HEK293 (cell line): ENCODE measurements at regions not wholly inside any gene's neighbourhood (a gene's known extent, or its start where the extent isn't known, plus 50 kb on each side); places are given as distances from the start of the nearest gene placed in this dataset.
A peak's percentile ranks its signal among the peaks of the same experiment; 100 is the strongest.

Experiments
- CTCF ChIA-PET: fragments of 350-600 bp; formaldehyde crosslinking; extraction: SDS; loops from one replicate; lab custom pipeline; 2021; ENCODE audit warnings: antibody characterized with exemption; lab: Yijun Ruan, JAX
- POLR2A ChIA-PET: fragments of 300-600 bp; formaldehyde crosslinking; extraction: SDS; loops from one replicate; lab custom pipeline; 2020; ENCODE audit warnings: antibody characterized with exemption, inconsistent platforms; lab: Yijun Ruan, JAX
- H3K27ac ChIP-seq: fragments of 200-500 bp; sonication (Bioruptor generic); 2 replicates; pipeline ENCODE4 v1.5.1; 2014; ENCODE audit warnings: low read depth, low read length, control low read depth, inconsistent platforms; ENCODE audit errors: extremely low read depth
- H3K36me3 ChIP-seq, 2 experiments: fragments of 200-500 bp in 1 of 2; sonication (Bioruptor generic) in 1 of 2; 1 replicate in 1 of 2; 2 replicates in 1 of 2; pipeline ENCODE4 v1.5.1; 2014 to 2017; ENCODE audit warnings: inconsistent platforms in 2 of 2, low read length in 2 of 2; ENCODE audit not compliant: control insufficient read depth in 2 of 2, insufficient read depth in 1 of 2
- H3K4me1 ChIP-seq: fragments of 200-500 bp; sonication (Bioruptor generic); 2 replicates; pipeline ENCODE4 v1.5.1; 2014; ENCODE audit warnings: mild to moderate bottlenecking, low read length, inconsistent platforms; ENCODE audit not compliant: control insufficient read depth, insufficient read depth
- H3K4me3 ChIP-seq: 2 replicates; pipeline ENCODE4 v1.5.1; 2011; ENCODE audit warnings: low read depth, mild to moderate bottlenecking, control low read depth, low read length, moderate library complexity
- H3K9me3 ChIP-seq: fragments of 200-500 bp; sonication (Bioruptor generic); 2 replicates; pipeline ENCODE4 v1.5.1; 2014; ENCODE audit warnings: low read depth, low read length, inconsistent platforms; ENCODE audit not compliant: control insufficient read depth, insufficient read depth
- GLIS1 ChIP-seq: fragments of 450-650 bp; formaldehyde crosslinking; IDR thresholded peaks from 2 replicates; pipeline ENCODE4 v1.5.1; 2016; ENCODE audit warnings: missing biosample characterization, missing genetic modification characterization
- HOXA7 ChIP-seq: sonication (generic); formaldehyde crosslinking; IDR thresholded peaks from 2 replicates; pipeline ENCODE4 v1.8.1; 2022; ENCODE audit warnings: missing genetic modification reagents, borderline replicate concordance
- TRIM28 ChIP-seq: IDR thresholded peaks from 2 replicates; pipeline ENCODE4 v1.6.1; 2011; ENCODE audit warnings: low read length, control low read depth, borderline replicate concordance
- ZBTB8A ChIP-seq: fragments of 450-650 bp; formaldehyde crosslinking; IDR thresholded peaks from 2 replicates; pipeline ENCODE4 v1.5.1; 2016; ENCODE audit warnings: missing biosample characterization, missing genetic modification characterization
- ZFP41 ChIP-seq: fragments of 450-650 bp; formaldehyde crosslinking; IDR thresholded peaks from 2 replicates; pipeline ENCODE4 v1.5.1; 2016; ENCODE audit warnings: missing biosample characterization, missing genetic modification characterization, borderline replicate concordance
- ZIC2 ChIP-seq: fragments of 450-650 bp; formaldehyde crosslinking; IDR thresholded peaks from 2 replicates; pipeline ENCODE4 v1.5.1; 2016; ENCODE audit warnings: missing biosample characterization, missing genetic modification characterization
- ZNF423 ChIP-seq: fragments of 450-650 bp; formaldehyde crosslinking; IDR thresholded peaks from 2 replicates; pipeline ENCODE4 v1.5.1; 2016; ENCODE audit warnings: missing biosample characterization, missing genetic modification characterization
- ZNF426 ChIP-seq: fragments of 450-650 bp; formaldehyde crosslinking; IDR thresholded peaks from 2 replicates; pipeline ENCODE4 v1.5.1; 2017; ENCODE audit warnings: missing biosample characterization, missing genetic modification characterization, mild to moderate bottlenecking, inconsistent platforms, moderate library complexity
- ZNF433 ChIP-seq: fragments of 450-650 bp; formaldehyde crosslinking; IDR thresholded peaks from 2 replicates; pipeline ENCODE4 v1.5.1; 2016; ENCODE audit warnings: missing biosample characterization, missing genetic modification characterization, low read depth
- ZNF596 ChIP-seq: fragments of 450-650 bp; IDR thresholded peaks from 2 replicates; pipeline ENCODE4 v1.5.0; 2018; ENCODE audit warnings: missing biosample characterization, mild to moderate bottlenecking, missing genetic modification characterization, moderate library complexity
- ZNF670 ChIP-seq: fragments of 450-650 bp; formaldehyde crosslinking; IDR thresholded peaks from 2 replicates; pipeline ENCODE4 v1.5.1; 2016; ENCODE audit warnings: missing biosample characterization, missing genetic modification characterization, low read depth
- ZSCAN23 ChIP-seq: fragments of 450-650 bp; formaldehyde crosslinking; IDR thresholded peaks from 2 replicates; pipeline ENCODE4 v1.5.1; 2016; ENCODE audit warnings: missing biosample characterization, missing genetic modification characterization
- ZSCAN30 ChIP-seq: fragments of 450-650 bp; IDR thresholded peaks from 2 replicates; pipeline ENCODE4 v1.5.1; 2018; ENCODE audit warnings: missing biosample characterization, mild to moderate bottlenecking, missing genetic modification characterization, moderate library complexity
- TF ChIP-seq, protein P1 (sequence below): fragments of 450-650 bp; formaldehyde crosslinking; conservative IDR thresholded peaks from 2 replicates; pipeline ENCODE4 v1.5.1; 2016; ENCODE audit warnings: low read depth, missing biosample characterization, missing genetic modification characterization
- TF ChIP-seq, protein P2 (sequence below): IDR thresholded peaks from 2 replicates; pipeline ENCODE4 v1.6.1; 2011; ENCODE audit warnings: mild to moderate bottlenecking, low read depth, low read length, borderline replicate concordance
- TF ChIP-seq, protein P3 (sequence below): fragments of 450-650 bp; formaldehyde crosslinking; IDR thresholded peaks from 2 replicates; pipeline ENCODE4 v1.5.1; 2016; ENCODE audit warnings: missing biosample characterization, missing genetic modification characterization
- TF ChIP-seq, protein P4 (sequence below): fragments of 450-650 bp; formaldehyde crosslinking; IDR thresholded peaks from 2 replicates; pipeline ENCODE4 v1.5.1; 2016; ENCODE audit warnings: missing biosample characterization, missing genetic modification characterization
- TF ChIP-seq, protein P5 (sequence below): fragments of 450-650 bp; formaldehyde crosslinking; IDR thresholded peaks from 2 replicates; pipeline ENCODE4 v1.5.1; 2016; ENCODE audit warnings: missing biosample characterization, missing genetic modification characterization
- TF ChIP-seq, protein P6 (sequence below): fragments of 450-650 bp; IDR thresholded peaks from 2 replicates; pipeline ENCODE4 v1.5.1; 2018; ENCODE audit warnings: missing biosample characterization, mild to moderate bottlenecking, missing genetic modification characterization

DNA sequence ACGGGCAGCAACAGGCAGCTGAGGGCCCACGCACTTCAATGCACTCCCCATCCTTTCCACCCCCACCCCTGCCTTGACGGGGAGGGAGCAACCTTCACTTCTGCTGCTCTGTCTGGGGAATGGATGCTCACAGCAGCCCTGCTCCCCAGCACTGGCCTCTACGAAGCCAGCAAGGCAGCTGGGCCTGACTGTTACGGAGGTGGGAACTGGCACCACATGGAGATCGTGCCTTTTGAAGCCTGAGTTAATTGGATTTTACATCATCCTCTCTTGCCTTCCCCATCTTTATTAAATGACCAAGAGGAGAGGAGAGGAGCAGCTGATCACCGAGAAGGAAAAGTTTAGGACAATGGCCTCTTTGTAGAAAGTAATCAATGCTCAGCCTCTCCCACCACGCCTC lies 187.0 kb upstream of the RPL38 start (continued):
- TF ChIP-seq, protein P1, sequence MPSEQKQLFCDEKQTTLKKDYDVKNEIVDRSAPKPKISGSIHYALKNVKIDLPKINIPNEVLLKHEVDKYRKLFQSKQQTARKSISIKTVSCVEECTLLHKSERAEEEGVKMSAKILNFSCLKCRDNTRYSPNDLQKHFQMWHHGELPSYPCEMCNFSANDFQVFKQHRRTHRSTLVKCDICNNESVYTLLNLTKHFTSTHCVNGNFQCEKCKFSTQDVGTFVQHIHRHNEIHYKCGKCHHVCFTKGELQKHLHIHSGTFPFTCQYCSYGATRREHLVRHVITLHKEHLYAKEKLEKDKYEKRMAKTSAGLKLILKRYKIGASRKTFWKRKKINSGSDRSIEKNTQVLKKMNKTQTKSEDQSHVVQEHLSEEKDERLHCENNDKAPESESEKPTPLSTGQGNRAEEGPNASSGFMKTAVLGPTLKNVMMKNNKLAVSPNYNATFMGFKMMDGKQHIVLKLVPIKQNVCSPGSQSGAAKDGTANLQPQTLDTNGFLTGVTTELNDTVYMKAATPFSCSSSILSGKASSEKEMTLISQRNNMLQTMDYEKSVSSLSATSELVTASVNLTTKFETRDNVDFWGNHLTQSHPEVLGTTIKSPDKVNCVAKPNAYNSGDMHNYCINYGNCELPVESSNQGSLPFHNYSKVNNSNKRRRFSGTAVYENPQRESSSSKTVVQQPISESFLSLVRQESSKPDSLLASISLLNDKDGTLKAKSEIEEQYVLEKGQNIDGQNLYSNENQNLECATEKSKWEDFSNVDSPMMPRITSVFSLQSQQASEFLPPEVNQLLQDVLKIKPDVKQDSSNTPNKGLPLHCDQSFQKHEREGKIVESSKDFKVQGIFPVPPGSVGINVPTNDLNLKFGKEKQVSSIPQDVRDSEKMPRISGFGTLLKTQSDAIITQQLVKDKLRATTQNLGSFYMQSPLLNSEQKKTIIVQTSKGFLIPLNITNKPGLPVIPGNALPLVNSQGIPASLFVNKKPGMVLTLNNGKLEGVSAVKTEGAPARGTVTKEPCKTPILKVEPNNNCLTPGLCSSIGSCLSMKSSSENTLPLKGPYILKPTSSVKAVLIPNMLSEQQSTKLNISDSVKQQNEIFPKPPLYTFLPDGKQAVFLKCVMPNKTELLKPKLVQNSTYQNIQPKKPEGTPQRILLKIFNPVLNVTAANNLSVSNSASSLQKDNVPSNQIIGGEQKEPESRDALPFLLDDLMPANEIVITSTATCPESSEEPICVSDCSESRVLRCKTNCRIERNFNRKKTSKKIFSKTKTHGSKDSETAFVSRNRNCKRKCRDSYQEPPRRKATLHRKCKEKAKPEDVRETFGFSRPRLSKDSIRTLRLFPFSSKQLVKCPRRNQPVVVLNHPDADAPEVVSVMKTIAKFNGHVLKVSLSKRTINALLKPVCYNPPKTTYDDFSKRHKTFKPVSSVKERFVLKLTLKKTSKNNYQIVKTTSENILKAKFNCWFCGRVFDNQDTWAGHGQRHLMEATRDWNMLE (tag by site-specific recombination), result no peak
- TF ChIP-seq ZFP41 (tag by site-specific recombination), result no peak
- TF ChIP-seq ZNF433 (tag by site-specific recombination), result no peak
- no peak for TF ChIP-seq GLIS1 (tag by site-specific recombination)

DNA sequence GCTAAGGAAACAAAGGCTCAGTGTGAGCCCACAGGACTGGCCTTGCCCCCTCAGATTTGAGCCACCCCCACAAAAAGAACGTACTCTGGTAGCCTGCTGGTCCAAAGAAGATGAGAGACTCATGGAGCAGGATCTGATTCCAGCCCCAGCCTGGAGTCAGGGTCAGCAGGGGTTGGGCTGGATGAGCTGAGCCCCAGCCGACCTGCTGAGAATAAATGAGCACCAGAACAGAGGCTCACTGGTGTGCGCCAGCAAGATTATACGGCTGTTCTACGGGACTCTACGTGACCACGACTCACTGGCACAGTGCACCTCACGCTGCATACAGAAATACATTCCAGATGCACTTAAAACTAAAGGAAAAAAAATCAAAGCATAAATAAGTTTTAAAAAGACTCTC lies 186.0 kb upstream of the RPL38 start:
- H3K4me3 ChIP-seq, result no peak overlapping the region
- H3K36me3 ChIP-seq, result no peaks in the 10 kb centered on the region
- POLR2A ChIA-PET, result no interaction called here
- H3K9me3 ChIP-seq, result no peaks in the 10 kb centered on the region
- no peaks in the 10 kb centered on the region for H3K4me1 ChIP-seq
- CTCF ChIA-PET, result interaction anchor here (0.5 to 1.3 kb wide), 3 partner anchors 9 to 1292 kb away, joined by 5 read pairs; no protein-coding TSS in a partner anchor
- TF ChIP-seq ZIC2 (tag by site-specific recombination) (peak; percentile 85), ZSCAN30 (no peak)
- no peak overlapping the region for H3K27ac ChIP-seq

DNA sequence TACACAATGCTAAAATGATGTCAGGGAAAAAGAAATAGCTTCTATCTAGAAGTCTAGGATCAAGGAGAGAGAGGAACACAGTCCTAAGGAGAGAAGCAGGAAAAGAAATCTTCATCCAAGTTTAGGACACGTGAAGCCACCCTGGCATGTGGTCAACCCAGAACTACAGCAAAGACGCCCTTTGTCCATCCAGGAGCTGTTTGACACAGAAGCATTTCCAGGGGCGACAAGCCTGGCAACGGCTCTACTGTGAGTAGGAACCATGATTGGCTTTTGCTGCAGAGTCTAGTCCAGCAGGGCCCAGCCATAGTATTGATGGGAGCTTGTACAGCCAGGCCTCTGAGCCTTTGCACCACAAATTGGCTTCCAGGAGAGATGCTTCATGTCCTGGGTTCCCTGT lies 185.4 kb upstream of the RPL38 start:
- ChIA-PET POLR2A (no interaction called here), CTCF (interaction anchor here (0.5 to 1.3 kb wide), 3 partner anchors 8 to 1292 kb away, joined by 5 read pairs; no protein-coding TSS in a partner anchor)
- no peaks in the 10 kb centered on the region for H3K36me3 ChIP-seq
- H3K4me1 ChIP-seq, result no peaks in the 10 kb centered on the region
- no peaks in the 10 kb centered on the region for H3K9me3 ChIP-seq
- no peak overlapping the region for H3K4me3 ChIP-seq
- H3K27ac ChIP-seq, result no peak overlapping the region
- TF ChIP-seq, protein P2, sequence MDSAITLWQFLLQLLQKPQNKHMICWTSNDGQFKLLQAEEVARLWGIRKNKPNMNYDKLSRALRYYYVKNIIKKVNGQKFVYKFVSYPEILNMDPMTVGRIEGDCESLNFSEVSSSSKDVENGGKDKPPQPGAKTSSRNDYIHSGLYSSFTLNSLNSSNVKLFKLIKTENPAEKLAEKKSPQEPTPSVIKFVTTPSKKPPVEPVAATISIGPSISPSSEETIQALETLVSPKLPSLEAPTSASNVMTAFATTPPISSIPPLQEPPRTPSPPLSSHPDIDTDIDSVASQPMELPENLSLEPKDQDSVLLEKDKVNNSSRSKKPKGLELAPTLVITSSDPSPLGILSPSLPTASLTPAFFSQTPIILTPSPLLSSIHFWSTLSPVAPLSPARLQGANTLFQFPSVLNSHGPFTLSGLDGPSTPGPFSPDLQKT, result no peak
- TF ChIP-seq, protein P3, sequence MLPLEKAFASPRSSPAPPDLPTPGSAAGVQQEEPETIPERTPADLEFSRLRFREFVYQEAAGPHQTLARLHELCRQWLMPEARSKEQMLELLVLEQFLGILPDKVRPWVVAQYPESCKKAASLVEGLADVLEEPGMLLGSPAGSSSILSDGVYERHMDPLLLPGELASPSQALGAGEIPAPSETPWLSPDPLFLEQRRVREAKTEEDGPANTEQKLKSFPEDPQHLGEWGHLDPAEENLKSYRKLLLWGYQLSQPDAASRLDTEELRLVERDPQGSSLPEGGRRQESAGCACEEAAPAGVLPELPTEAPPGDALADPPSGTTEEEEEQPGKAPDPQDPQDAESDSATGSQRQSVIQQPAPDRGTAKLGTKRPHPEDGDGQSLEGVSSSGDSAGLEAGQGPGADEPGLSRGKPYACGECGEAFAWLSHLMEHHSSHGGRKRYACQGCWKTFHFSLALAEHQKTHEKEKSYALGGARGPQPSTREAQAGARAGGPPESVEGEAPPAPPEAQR (tag by site-specific recombination), result no peak
- TF ChIP-seq, protein P4, sequence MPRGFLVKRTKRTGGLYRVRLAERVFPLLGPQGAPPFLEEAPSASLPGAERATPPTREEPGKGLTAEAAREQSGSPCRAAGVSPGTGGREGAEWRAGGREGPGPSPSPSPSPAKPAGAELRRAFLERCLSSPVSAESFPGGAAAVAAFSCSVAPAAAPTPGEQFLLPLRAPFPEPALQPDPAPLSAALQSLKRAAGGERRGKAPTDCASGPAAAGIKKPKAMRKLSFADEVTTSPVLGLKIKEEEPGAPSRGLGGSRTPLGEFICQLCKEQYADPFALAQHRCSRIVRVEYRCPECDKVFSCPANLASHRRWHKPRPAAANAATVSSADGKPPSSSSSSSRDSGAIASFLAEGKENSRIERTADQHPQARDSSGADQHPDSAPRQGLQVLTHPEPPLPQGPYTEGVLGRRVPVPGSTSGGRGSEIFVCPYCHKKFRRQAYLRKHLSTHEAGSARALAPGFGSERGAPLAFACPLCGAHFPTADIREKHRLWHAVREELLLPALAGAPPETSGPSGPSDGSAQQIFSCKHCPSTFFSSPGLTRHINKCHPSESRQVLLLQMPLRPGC (tag by site-specific recombination), result no peak
- no peak for TF ChIP-seq TRIM28
- TF ChIP-seq ZNF670 (tag by site-specific recombination), result no peak
- TF ChIP-seq, protein P5, sequence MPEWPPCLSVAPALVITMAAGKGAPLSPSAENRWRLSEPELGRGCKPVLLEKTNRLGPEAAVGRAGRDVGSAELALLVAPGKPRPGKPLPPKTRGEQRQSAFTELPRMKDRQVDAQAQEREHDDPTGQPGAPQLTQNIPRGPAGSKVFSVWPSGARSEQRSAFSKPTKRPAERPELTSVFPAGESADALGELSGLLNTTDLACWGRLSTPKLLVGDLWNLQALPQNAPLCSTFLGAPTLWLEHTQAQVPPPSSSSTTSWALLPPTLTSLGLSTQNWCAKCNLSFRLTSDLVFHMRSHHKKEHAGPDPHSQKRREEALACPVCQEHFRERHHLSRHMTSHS (tag by site-specific recombination), result no peak
- TF ChIP-seq, protein P6, sequence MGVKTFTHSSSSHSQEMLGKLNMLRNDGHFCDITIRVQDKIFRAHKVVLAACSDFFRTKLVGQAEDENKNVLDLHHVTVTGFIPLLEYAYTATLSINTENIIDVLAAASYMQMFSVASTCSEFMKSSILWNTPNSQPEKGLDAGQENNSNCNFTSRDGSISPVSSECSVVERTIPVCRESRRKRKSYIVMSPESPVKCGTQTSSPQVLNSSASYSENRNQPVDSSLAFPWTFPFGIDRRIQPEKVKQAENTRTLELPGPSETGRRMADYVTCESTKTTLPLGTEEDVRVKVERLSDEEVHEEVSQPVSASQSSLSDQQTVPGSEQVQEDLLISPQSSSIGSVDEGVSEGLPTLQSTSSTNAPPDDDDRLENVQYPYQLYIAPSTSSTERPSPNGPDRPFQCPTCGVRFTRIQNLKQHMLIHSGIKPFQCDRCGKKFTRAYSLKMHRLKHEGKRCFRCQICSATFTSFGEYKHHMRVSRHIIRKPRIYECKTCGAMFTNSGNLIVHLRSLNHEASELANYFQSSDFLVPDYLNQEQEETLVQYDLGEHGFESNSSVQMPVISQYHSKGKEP (tag by site-specific recombination), result no peak
- no peak for TF ChIP-seq ZNF596 (tag by site-specific recombination)
- TF ChIP-seq HOXA7, result no peak
- no peak for TF ChIP-seq ZBTB8A (tag by site-specific recombination)
- TF ChIP-seq ZSCAN23 (tag by site-specific recombination), result no peak
- TF ChIP-seq ZNF423 (tag by site-specific recombination), result no peak
- TF ChIP-seq ZNF426 (tag by site-specific recombination), result no peak
